GM12878 (cell line): ENCODE measurements at regions not wholly inside any gene's neighbourhood (a gene's known extent, or its start where the extent isn't known, plus 50 kb on each side); places are given as distances from the start of the nearest gene placed in this dataset.

Source experiments
- HDAC2 ChIP-seq: fragments of 200-600 bp; sonication (generic); IDR thresholded peaks from 2 replicates; pipeline ENCODE4 v1.6.1; 2017
- POLR2A ChIP-seq: IDR thresholded peaks from 2 replicates; pipeline ENCODE4 v1.6.1; 2011; ENCODE audit warnings: low read depth, mild to moderate bottlenecking, low read length
- RAD21 ChIP-seq: IDR thresholded peaks from 2 replicates; pipeline ENCODE4 v1.6.1; 2011; ENCODE audit warnings: mild to moderate bottlenecking, low read depth, low read length, moderate library complexity; ENCODE audit not compliant: insufficient read depth
- TCF12 ChIP-seq: IDR thresholded peaks from 2 replicates; pipeline ENCODE4 v1.6.1; 2011; ENCODE audit warnings: low read depth, mild to moderate bottlenecking, low read length
- TF ChIP-seq, protein P1 (sequence below), 3 experiments: IDR thresholded peaks in 2 of 3; conservative IDR thresholded peaks in 1 of 3; 2 replicates each; pipeline ENCODE4 v1.5.1; 2011; ENCODE audit warnings: low read depth in 3 of 3, low read length in 3 of 3, mild to moderate bottlenecking in 3 of 3, control low read depth in 2 of 3, moderate library complexity in 2 of 3, inconsistent platforms in 1 of 3, mixed read lengths in 1 of 3; ENCODE audit not compliant: control insufficient read depth in 2 of 3, insufficient read depth in 1 of 3; ENCODE audit errors: extremely low read depth in 1 of 3
- TF ChIP-seq, protein P2 (sequence below): IDR thresholded peaks from 2 replicates; pipeline ENCODE4 v1.6.1; 2012; ENCODE audit warnings: low read depth, low read length, improper control_type of control experiment

DNA sequence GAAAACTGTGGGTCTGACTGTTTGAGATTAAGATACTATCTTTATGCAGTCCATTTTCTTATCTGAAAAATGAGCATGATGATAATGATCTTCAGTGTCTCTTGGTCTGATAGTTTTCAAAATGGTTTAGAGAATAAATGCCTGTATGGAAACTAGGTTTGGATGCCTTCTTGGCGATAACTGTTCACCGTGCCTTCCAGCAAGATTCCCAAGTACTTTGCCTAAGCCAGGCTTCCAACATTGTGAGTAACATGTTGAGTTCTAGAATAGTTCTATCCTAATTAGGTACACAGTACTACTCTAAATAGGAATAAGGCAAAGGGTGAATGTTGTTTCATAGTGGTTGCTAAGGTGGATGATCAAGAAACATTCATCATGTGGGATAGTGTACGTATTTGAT lies 940.2 kb downstream of the MCTP2 start:
- TF ChIP-seq, protein P1, sequence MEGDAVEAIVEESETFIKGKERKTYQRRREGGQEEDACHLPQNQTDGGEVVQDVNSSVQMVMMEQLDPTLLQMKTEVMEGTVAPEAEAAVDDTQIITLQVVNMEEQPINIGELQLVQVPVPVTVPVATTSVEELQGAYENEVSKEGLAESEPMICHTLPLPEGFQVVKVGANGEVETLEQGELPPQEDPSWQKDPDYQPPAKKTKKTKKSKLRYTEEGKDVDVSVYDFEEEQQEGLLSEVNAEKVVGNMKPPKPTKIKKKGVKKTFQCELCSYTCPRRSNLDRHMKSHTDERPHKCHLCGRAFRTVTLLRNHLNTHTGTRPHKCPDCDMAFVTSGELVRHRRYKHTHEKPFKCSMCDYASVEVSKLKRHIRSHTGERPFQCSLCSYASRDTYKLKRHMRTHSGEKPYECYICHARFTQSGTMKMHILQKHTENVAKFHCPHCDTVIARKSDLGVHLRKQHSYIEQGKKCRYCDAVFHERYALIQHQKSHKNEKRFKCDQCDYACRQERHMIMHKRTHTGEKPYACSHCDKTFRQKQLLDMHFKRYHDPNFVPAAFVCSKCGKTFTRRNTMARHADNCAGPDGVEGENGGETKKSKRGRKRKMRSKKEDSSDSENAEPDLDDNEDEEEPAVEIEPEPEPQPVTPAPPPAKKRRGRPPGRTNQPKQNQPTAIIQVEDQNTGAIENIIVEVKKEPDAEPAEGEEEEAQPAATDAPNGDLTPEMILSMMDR (IDR thresholded peaks at IDR 0.05 in 2 of 3, conservative IDR thresholded peaks at IDR 0.05 in 1 of 3; ENCODE audit: control insufficient read depth in 2 of 3, extremely low read depth in 1 of 3, insufficient read depth in 1 of 3, low read depth in 3 of 3, low read length in 3 of 3), result no peak
- TF ChIP-seq HDAC2, result no peak
- TF ChIP-seq RAD21, result no peak
- TF ChIP-seq, protein P2, sequence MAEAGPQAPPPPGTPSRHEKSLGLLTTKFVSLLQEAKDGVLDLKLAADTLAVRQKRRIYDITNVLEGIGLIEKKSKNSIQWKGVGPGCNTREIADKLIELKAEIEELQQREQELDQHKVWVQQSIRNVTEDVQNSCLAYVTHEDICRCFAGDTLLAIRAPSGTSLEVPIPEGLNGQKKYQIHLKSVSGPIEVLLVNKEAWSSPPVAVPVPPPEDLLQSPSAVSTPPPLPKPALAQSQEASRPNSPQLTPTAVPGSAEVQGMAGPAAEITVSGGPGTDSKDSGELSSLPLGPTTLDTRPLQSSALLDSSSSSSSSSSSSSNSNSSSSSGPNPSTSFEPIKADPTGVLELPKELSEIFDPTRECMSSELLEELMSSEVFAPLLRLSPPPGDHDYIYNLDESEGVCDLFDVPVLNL, result no peak
- TF ChIP-seq POLR2A, result no peak
- no peak for TF ChIP-seq TCF12
